Activated CD8-positive, alpha-beta T cell treated with anti-CD3 and anti-CD28 coated beads for 36 hours (primary cell): ENCODE measurements at regions not wholly inside any gene's neighbourhood (a gene's known extent, or its start where the extent isn't known, plus 50 kb on each side); places are given as distances from the start of the nearest gene placed in this dataset.
"Not testable (repeated sequence)": the region's sequence is repeated elsewhere in the genome, so short reads cannot be mapped to it uniquely, and the experiment has no call there.

Experiments
- ATAC-seq: fragments of 200-7000 bp; cut with Tn5 transposase; one replicate; pipeline ENCODE4 v1.10.0; 2021; ENCODE audit warnings: mild to moderate bottlenecking, moderate library complexity
- CTCF ChIA-PET: fragments of 350-600 bp; sonication (Branson Sonifier 250); formaldehyde crosslinking; loops from one replicate; lab custom pipeline; 2021; ENCODE audit warnings: antibody characterized with exemption; lab: Charles Lee
- POLR2A ChIA-PET: fragments of 350-600 bp; sonication (Branson Sonifier 250); formaldehyde crosslinking; loops from one replicate; lab custom pipeline; 2021; ENCODE audit warnings: antibody characterized with exemption; lab: Charles Lee
- DNase-seq: peaks from one replicate; pipeline ENCODE4 v3.0.0-alpha.2; 2020
- H3K27ac Mint-ChIP-seq: one replicate; pipeline ENCODE4 v1.8.0; 2021; ENCODE audit warnings: mild to moderate bottlenecking, mixed read lengths
- H3K27me3 Mint-ChIP-seq: one replicate; pipeline ENCODE4 v1.8.0; 2021; ENCODE audit warnings: mixed read lengths
- H3K36me3 Mint-ChIP-seq: one replicate; pipeline ENCODE4 v1.8.0; 2021; ENCODE audit warnings: low read depth, mixed read lengths
- H3K4me1 Mint-ChIP-seq: one replicate; pipeline ENCODE4 v1.8.0; 2021; ENCODE audit warnings: low read depth, mixed read lengths
- H3K4me3 Mint-ChIP-seq: one replicate; pipeline ENCODE4 v1.8.0; 2021; ENCODE audit warnings: mild to moderate bottlenecking, moderate library complexity, mixed read lengths
- H3K9me3 Mint-ChIP-seq: one replicate; pipeline ENCODE4 v1.8.0; 2021; ENCODE audit warnings: mixed read lengths
- intact Hi-C: fragments of 100-400 bp; cut with micrococcal nuclease; formaldehyde crosslinking; loops from one replicate; pipeline ENCODE4 v1.10.0; 2022
- TF ChIP-seq, protein P1 (sequence below): fragments of 200-600 bp; IDR thresholded peaks from one replicate; pipeline ENCODE4 v1.8.0; 2022; ENCODE audit warnings: antibody characterized with exemption, mild to moderate bottlenecking

DNA sequence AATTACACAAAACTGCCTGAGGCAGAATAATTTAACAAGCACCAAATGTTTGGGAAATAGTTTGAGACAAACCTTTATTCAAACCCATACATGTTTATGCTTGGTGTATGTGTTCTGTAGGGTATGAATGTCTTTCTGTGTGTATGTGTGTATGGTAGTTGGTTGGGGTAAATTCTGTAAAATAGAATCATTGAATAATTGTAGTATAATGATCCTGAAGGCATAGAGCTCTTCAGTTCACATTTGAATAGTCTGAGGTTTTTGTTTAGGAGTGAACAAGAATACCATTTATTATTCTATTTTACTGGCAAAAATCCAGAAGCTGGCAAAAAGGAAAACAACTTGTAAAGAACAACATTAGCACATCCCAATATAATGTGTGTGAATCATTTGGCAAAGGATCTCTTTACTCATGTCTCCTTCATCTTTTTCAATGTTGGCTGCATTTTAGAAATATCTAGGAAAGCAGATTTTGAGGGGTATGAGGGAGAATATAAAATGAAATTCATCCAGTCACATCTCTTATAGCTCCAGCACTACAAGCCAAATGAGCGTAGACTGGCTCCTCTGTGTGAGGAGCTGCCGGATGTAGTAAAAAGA, 70.4 kb upstream of the XIST start:
- H3K27me3 Mint-ChIP-seq, result no peaks in the 10 kb centered on the region
- ATAC-seq (no peak), DNase-seq (no peak)
- no peaks in the 10 kb centered on the region for H3K36me3 Mint-ChIP-seq
- no peaks in the 10 kb centered on the region for H3K9me3 Mint-ChIP-seq
- intact Hi-C loops, result no loop called here
- no peak overlapping the region for H3K4me3 Mint-ChIP-seq
- TF ChIP-seq, protein P1, sequence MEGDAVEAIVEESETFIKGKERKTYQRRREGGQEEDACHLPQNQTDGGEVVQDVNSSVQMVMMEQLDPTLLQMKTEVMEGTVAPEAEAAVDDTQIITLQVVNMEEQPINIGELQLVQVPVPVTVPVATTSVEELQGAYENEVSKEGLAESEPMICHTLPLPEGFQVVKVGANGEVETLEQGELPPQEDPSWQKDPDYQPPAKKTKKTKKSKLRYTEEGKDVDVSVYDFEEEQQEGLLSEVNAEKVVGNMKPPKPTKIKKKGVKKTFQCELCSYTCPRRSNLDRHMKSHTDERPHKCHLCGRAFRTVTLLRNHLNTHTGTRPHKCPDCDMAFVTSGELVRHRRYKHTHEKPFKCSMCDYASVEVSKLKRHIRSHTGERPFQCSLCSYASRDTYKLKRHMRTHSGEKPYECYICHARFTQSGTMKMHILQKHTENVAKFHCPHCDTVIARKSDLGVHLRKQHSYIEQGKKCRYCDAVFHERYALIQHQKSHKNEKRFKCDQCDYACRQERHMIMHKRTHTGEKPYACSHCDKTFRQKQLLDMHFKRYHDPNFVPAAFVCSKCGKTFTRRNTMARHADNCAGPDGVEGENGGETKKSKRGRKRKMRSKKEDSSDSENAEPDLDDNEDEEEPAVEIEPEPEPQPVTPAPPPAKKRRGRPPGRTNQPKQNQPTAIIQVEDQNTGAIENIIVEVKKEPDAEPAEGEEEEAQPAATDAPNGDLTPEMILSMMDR, result no peak
- POLR2A ChIA-PET, result no interaction called here
- CTCF ChIA-PET, result no interaction called here
- H3K4me1 Mint-ChIP-seq, result no peaks in the 10 kb centered on the region
- no peak overlapping the region for H3K27ac Mint-ChIP-seq

DNA sequence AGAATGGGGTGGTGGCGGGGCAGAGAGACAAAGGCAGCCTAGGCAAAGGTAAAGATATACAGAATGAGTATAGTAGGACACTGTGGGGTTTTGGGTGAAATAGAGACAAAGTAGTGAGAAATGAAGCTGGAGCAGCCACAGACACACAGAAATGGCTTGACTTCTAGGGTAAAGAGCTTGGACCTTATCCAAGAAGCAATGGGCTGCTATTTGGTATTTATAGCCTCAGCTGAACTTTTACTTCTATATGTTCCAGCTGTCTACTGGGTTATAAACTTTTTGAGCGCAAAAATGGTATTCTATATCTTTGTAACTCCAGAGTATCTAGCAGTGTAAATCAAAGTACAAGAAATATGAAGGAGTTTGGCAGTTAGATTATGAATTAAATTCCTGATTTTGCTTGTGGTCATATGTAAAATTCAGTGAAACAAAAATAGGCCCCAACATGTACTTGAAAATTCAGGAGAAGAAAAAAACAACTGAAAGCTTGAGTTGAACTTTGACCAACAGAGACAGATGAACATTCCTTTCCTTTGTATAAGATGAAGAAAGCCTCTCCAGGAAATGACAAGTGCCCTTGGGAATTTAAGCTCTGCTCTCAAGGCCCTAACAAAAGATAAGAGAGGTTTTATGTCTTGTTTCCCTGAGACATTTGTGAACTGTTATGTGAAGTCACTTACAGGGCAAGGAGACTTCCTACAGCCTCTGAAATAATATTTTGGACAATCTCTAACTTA, 64.6 kb upstream of the XIST start:
- Mint-ChIP-seq H3K27me3 (no peaks in the 10 kb centered on the region), H3K4me3 (no peak overlapping the region), H3K27ac (no peak overlapping the region), H3K9me3 (no peaks in the 10 kb centered on the region), H3K4me1 (no peaks in the 10 kb centered on the region), H3K36me3 (no peaks in the 10 kb centered on the region)
- DNase-seq (no peak), ATAC-seq (no peak)
- TF ChIP-seq, protein P1, result no peak
- intact Hi-C loops, result no loop called here
- CTCF ChIA-PET, result no interaction called here
- POLR2A ChIA-PET, result no interaction called here

- H3K27ac Mint-ChIP-seq, result no peak overlapping the region
- intact Hi-C loops, result no loop called here
- TF ChIP-seq, protein P1, result no peak
- H3K36me3 Mint-ChIP-seq, result no peaks in the 10 kb centered on the region
- ChIA-PET POLR2A (no interaction called here), CTCF (no interaction called here)
- no peak for ATAC-seq
- no peaks in the 10 kb centered on the region for H3K9me3 Mint-ChIP-seq
- no peaks in the 10 kb centered on the region for H3K4me1 Mint-ChIP-seq
- no peak for DNase-seq
- H3K4me3 Mint-ChIP-seq, result no peak overlapping the region
- H3K27me3 Mint-ChIP-seq, result no peaks in the 10 kb centered on the region
Measured at GRCh38 chrX:73916489-73916888, 64.0 kb upstream of the XIST start.

DNA sequence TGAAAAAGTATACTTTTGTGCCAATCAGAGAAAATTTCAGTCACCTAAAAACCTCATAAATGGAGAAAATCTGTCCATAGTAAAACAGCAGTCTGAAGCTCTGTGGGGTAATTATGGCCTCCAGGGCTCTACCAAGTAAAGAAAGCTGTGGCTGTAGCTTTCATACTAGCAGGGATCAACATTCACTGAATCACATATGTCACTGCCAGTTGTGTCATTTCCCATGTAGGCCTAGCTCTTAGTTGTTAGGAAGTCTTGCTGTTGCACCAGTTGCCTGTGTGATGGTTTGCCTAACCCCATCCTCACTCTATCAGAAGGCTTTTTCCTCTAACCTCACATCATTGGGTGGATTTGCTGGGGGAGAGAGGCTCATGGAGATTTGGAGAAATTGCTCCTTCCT, 62.3 kb upstream of the XIST start:
- H3K36me3 Mint-ChIP-seq, POLR2A ChIA-PET, H3K4me1 Mint-ChIP-seq, H3K27me3 Mint-ChIP-seq, ATAC-seq, CTCF ChIA-PET, H3K27ac Mint-ChIP-seq, H3K4me3 Mint-ChIP-seq, intact Hi-C loops, DNase-seq, H3K9me3 Mint-ChIP-seq: not testable (repeated sequence)

GRCh38 chrX:73913580-73913979, 61.1 kb upstream of the XIST start:
- DNase-seq, result no peak
- intact Hi-C loops, result no loop called here
- Mint-ChIP-seq H3K27me3 (no peaks in the 10 kb centered on the region), H3K9me3 (no peaks in the 10 kb centered on the region), H3K4me3 (no peak overlapping the region), H3K36me3 (no peaks in the 10 kb centered on the region), H3K4me1 (no peaks in the 10 kb centered on the region), H3K27ac (no peak overlapping the region)
- ChIA-PET POLR2A (no interaction called here), CTCF (no interaction called here)
- no peak for ATAC-seq
- TF ChIP-seq, protein P1, result no peak

DNA sequence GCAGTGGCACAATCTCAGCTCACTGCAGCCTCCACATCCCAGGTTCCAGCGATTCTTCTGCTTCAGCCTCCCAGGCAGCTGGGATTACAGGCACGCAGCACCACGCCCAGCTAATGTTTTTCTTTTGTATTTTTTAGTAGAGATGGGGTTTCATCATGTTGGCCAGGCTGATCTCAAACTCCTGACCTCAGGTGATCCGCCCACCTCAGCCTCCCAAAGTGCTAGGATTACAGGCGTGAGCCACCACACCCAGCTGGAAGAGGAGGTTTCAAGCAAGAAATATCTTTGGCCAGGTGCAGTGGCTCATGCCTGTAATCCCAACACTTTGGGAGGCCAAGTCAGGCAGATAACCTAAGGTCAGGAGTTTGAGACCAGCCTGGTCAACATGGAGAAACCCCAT, 59.4 kb upstream of the XIST start:
- H3K4me3 Mint-ChIP-seq, H3K27ac Mint-ChIP-seq, H3K4me1 Mint-ChIP-seq, CTCF ChIA-PET, H3K9me3 Mint-ChIP-seq, DNase-seq, H3K27me3 Mint-ChIP-seq, POLR2A ChIA-PET, H3K36me3 Mint-ChIP-seq, intact Hi-C loops, ATAC-seq: not testable (repeated sequence)

- POLR2A ChIA-PET, H3K27ac Mint-ChIP-seq, CTCF ChIA-PET, ATAC-seq, DNase-seq, H3K4me1 Mint-ChIP-seq, H3K4me3 Mint-ChIP-seq, H3K27me3 Mint-ChIP-seq, H3K36me3 Mint-ChIP-seq, H3K9me3 Mint-ChIP-seq, intact Hi-C loops: not testable (repeated sequence)
Measured at GRCh38 chrX:73905749-73906374, 53.3 kb upstream of the XIST start.
